Loucy (cell line): ENCODE measurements at regions not wholly inside any gene's neighbourhood (a gene's known extent, or its start where the extent isn't known, plus 50 kb on each side); places are given as distances from the start of the nearest gene placed in this dataset.

Source experiments
- H2AFZ ChIP-seq: fragments of 200-600 bp; sonication (generic); 2 replicates; pipeline ENCODE4 v1.6.0; 2016; ENCODE audit warnings: antibody characterized with exemption, mild to moderate bottlenecking, low read length, moderate library complexity
- H3F3A ChIP-seq: fragments of 200-600 bp; 2 replicates; pipeline ENCODE4 v1.6.0; 2016; ENCODE audit warnings: antibody characterized with exemption, low read depth, mild to moderate bottlenecking
- H3K27me3 ChIP-seq: fragments of 200-600 bp; sonication (generic); 2 replicates; pipeline ENCODE4 v1.6.1; 2014; ENCODE audit warnings: low read length, mild to moderate bottlenecking; ENCODE audit not compliant: insufficient read depth, poor library complexity, severe bottlenecking
- H3K36me3 ChIP-seq: fragments of 200-600 bp; sonication (generic); 2 replicates; pipeline ENCODE4 v1.6.1; 2016; ENCODE audit warnings: low read length; ENCODE audit not compliant: insufficient read depth
- H3K4me1 ChIP-seq: fragments of 200-600 bp; sonication (generic); 2 replicates; pipeline ENCODE4 v1.5.1; 2014; ENCODE audit warnings: low read length, mild to moderate bottlenecking; ENCODE audit not compliant: insufficient read depth, poor library complexity, severe bottlenecking
- H3K4me2 ChIP-seq: fragments of 200-600 bp; sonication (generic); 2 replicates; pipeline ENCODE4 v1.6.0; 2014; ENCODE audit warnings: antibody characterized with exemption, low read length, low read depth, mild to moderate bottlenecking; ENCODE audit not compliant: poor library complexity, severe bottlenecking
- H3K4me3 ChIP-seq: fragments of 200-600 bp; sonication (generic); 2 replicates; pipeline ENCODE4 v1.5.1; 2014; ENCODE audit warnings: low read length, mild to moderate bottlenecking, mixed read lengths; ENCODE audit not compliant: poor library complexity, severe bottlenecking
- H3K79me2 ChIP-seq: fragments of 200-600 bp; sonication (generic); 2 replicates; pipeline ENCODE4 v1.6.1; 2014; ENCODE audit warnings: low read length; ENCODE audit not compliant: insufficient read depth
- H3K9ac ChIP-seq: fragments of 200-600 bp; sonication (generic); 2 replicates; pipeline ENCODE4 v1.6.0; 2014; ENCODE audit warnings: mild to moderate bottlenecking, low read depth, low read length, moderate library complexity; ENCODE audit not compliant: poor library complexity, severe bottlenecking
- H3K9me2 ChIP-seq: fragments of 200-600 bp; sonication (generic); replicated peaks from 2 replicates; pipeline ENCODE4 v1.6.1; 2016; ENCODE audit warnings: low read depth, low read length, mixed read lengths
- H3K9me3 ChIP-seq: fragments of 200-600 bp; sonication (generic); 2 replicates; pipeline ENCODE4 v1.6.1; 2014; ENCODE audit warnings: mild to moderate bottlenecking, antibody characterized with exemption, low read length, low read depth; ENCODE audit not compliant: insufficient read depth
- H4K20me1 ChIP-seq: fragments of 200-600 bp; sonication (generic); 2 replicates; pipeline ENCODE4 v1.6.0; 2014; ENCODE audit warnings: antibody characterized with exemption, low read length, mild to moderate bottlenecking; ENCODE audit not compliant: insufficient read depth, poor library complexity, severe bottlenecking
- CTCF ChIP-seq: fragments of 200-600 bp; sonication (generic); conservative IDR thresholded peaks from 2 replicates; pipeline ENCODE4 v1.5.1; 2014; ENCODE audit warnings: mild to moderate bottlenecking, antibody characterized with exemption, low read length
- EZH2phosphoT487 ChIP-seq: fragments of 200-600 bp; IDR thresholded peaks from 2 replicates; pipeline ENCODE4 v1.6.1; 2018; ENCODE audit warnings: antibody characterized with exemption, mild to moderate bottlenecking, moderate library complexity, borderline replicate concordance

- no peaks in the 10 kb centered on the region for H3K4me1 ChIP-seq
- no peak overlapping the region for H3K9ac ChIP-seq
- no peak overlapping the region for H3K4me2 ChIP-seq
- no peaks in the 10 kb centered on the region for H3K36me3 ChIP-seq
- TF ChIP-seq EZH2phosphoT487 (no peak), CTCF (no peak)
- H3K79me2 ChIP-seq, result no peaks in the 10 kb centered on the region
- H3K9me2 ChIP-seq, result no peaks in the 10 kb centered on the region
- H3F3A ChIP-seq, result no peaks in the 10 kb centered on the region
- no peaks in the 10 kb centered on the region for H3K27me3 ChIP-seq
- H3K4me3 ChIP-seq, result no peak overlapping the region
- no peak overlapping the region for H2AFZ ChIP-seq
- no peaks in the 10 kb centered on the region for H3K9me3 ChIP-seq
- no peaks in the 10 kb centered on the region for H4K20me1 ChIP-seq
Observed at GRCh38 chr1:82567348-82567747, 766.6 kb downstream of the ADGRL2 start.

- TF ChIP-seq EZH2phosphoT487 (no peak), CTCF (no peak)
- Histone ChIP-seq H3K4me2 (no peak overlapping the region), H3F3A (no peaks in the 10 kb centered on the region), H2AFZ (no peak overlapping the region), H4K20me1 (no peaks in the 10 kb centered on the region), H3K79me2 (no peaks in the 10 kb centered on the region), H3K27me3 (no peaks in the 10 kb centered on the region), H3K9me3 (no peaks in the 10 kb centered on the region), H3K36me3 (no peaks in the 10 kb centered on the region), H3K4me1 (no peaks in the 10 kb centered on the region), H3K4me3 (no peak overlapping the region), H3K9me2 (no peaks in the 10 kb centered on the region), H3K9ac (no peak overlapping the region)
Observed at GRCh38 chr1:82565546-82565945, 764.8 kb downstream of the ADGRL2 start.

- Histone ChIP-seq H3K4me3 (no peak overlapping the region), H3F3A (no peaks in the 10 kb centered on the region), H3K9me3 (no peaks in the 10 kb centered on the region), H3K9ac (no peak overlapping the region), H3K4me2 (no peak overlapping the region), H4K20me1 (no peaks in the 10 kb centered on the region), H2AFZ (no peak overlapping the region), H3K79me2 (no peaks in the 10 kb centered on the region), H3K36me3 (no peaks in the 10 kb centered on the region), H3K27me3 (no peaks in the 10 kb centered on the region), H3K4me1 (no peaks in the 10 kb centered on the region), H3K9me2 (no peaks in the 10 kb centered on the region)
- TF ChIP-seq CTCF (no peak), EZH2phosphoT487 (no peak)
Observed at GRCh38 chr1:82565146-82565545, 764.4 kb downstream of the ADGRL2 start.
